Calu3 (cell line): ENCODE measurements at regions not wholly inside any gene's neighbourhood (a gene's known extent, or its start where the extent isn't known, plus 50 kb on each side); places are given as distances from the start of the nearest gene placed in this dataset.

ENCODE experiments used
- BruUV-seq: library from RNA; stranded (reverse); fragments of 400-500 nt; replicated peaks from 2 replicates; lab custom pipeline; 2021; lab: Mats Ljungman, UMichigan
- CTCF ChIA-PET: fragments of 300-600 bp; sonication (Branson Sonifier 250); formaldehyde crosslinking; loops from one replicate; lab custom pipeline; 2022; ENCODE audit warnings: antibody characterized with exemption; lab: Charles Lee
- DNase-seq: peaks from one replicate; pipeline ENCODE4 v3.0.0; 2022
- H3K27ac Mint-ChIP-seq: one replicate; pipeline ENCODE4 v1.8.0; 2022; ENCODE audit warnings: mixed read lengths; ENCODE audit not compliant: unreplicated experiment
- H3K27me3 Mint-ChIP-seq: one replicate; pipeline ENCODE4 v1.8.0; 2022; ENCODE audit warnings: mixed read lengths; ENCODE audit not compliant: unreplicated experiment
- H3K36me3 Mint-ChIP-seq: one replicate; pipeline ENCODE4 v1.8.0; 2022; ENCODE audit warnings: mild to moderate bottlenecking, moderate library complexity, mixed read lengths; ENCODE audit not compliant: insufficient read depth, unreplicated experiment
- H3K4me1 Mint-ChIP-seq: one replicate; pipeline ENCODE4 v1.8.0; 2022; ENCODE audit warnings: mild to moderate bottlenecking, low read depth, mixed read lengths; ENCODE audit not compliant: unreplicated experiment
- H3K4me3 Mint-ChIP-seq: one replicate; pipeline ENCODE4 v1.8.0; 2022; ENCODE audit warnings: mild to moderate bottlenecking, low read depth, moderate library complexity, mixed read lengths; ENCODE audit not compliant: unreplicated experiment
- H3K9me3 Mint-ChIP-seq: one replicate; pipeline ENCODE4 v1.8.0; 2022; ENCODE audit warnings: low read depth, mixed read lengths; ENCODE audit not compliant: unreplicated experiment
- intact Hi-C: fragments of 100-400 bp; cut with micrococcal nuclease; formaldehyde crosslinking; loops from one replicate; pipeline ENCODE4 v1.10.0; 2022; ENCODE audit not compliant: unreplicated experiment
- TF ChIP-seq, protein P1 (sequence below): fragments of 200-600 bp; IDR thresholded peaks from one replicate; pipeline ENCODE4 v1.8.0; 2022; ENCODE audit warnings: antibody characterized with exemption; ENCODE audit not compliant: unreplicated experiment

DNA sequence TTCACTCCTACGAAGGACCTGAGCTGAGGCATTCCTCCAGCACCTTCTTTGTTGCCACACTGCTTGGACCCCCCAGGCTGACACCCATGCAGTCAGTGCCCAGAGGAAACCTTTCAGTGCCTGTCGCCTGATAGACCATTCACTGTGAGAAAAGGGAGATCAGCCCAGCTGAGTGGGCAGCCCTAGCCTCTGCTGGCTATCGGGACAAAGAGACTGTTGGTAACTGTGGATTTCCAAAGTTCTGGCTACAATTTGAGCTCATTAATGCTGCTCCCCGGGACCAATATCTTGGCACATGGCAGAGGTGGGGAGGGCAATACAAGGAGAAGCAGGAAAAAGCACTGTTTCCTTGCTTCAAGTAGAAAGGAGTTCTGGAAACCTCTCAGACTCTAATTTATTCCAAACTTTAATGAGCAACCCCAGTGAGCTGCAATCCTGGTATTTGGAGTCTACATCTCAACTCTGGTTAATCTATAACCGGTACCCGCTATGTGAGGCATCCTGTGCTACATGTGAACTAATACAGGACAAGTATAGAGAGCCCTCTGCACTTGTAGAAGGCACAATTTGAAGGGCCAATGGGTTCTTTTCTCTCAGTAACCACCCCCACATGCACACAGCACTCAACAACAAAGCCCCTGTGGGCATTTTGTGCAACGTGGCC lies 200.7 kb upstream of the NCAM1 start:
- TF ChIP-seq, protein P1, sequence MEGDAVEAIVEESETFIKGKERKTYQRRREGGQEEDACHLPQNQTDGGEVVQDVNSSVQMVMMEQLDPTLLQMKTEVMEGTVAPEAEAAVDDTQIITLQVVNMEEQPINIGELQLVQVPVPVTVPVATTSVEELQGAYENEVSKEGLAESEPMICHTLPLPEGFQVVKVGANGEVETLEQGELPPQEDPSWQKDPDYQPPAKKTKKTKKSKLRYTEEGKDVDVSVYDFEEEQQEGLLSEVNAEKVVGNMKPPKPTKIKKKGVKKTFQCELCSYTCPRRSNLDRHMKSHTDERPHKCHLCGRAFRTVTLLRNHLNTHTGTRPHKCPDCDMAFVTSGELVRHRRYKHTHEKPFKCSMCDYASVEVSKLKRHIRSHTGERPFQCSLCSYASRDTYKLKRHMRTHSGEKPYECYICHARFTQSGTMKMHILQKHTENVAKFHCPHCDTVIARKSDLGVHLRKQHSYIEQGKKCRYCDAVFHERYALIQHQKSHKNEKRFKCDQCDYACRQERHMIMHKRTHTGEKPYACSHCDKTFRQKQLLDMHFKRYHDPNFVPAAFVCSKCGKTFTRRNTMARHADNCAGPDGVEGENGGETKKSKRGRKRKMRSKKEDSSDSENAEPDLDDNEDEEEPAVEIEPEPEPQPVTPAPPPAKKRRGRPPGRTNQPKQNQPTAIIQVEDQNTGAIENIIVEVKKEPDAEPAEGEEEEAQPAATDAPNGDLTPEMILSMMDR: no peak
- no TSS peak for BruUV-seq
- intact Hi-C loops: no loop called here
- Mint-ChIP-seq H3K27ac (no peak overlapping the region), H3K4me3 (no peak overlapping the region), H3K4me1 (peaks cover 13% of the 10 kb centered on the region), H3K27me3 (no peaks in the 10 kb centered on the region), H3K36me3 (peaks cover 3% of the 10 kb centered on the region), H3K9me3 (no peaks in the 10 kb centered on the region)
- DNase-seq: no peak
- CTCF ChIA-PET: no interaction called here

DNA sequence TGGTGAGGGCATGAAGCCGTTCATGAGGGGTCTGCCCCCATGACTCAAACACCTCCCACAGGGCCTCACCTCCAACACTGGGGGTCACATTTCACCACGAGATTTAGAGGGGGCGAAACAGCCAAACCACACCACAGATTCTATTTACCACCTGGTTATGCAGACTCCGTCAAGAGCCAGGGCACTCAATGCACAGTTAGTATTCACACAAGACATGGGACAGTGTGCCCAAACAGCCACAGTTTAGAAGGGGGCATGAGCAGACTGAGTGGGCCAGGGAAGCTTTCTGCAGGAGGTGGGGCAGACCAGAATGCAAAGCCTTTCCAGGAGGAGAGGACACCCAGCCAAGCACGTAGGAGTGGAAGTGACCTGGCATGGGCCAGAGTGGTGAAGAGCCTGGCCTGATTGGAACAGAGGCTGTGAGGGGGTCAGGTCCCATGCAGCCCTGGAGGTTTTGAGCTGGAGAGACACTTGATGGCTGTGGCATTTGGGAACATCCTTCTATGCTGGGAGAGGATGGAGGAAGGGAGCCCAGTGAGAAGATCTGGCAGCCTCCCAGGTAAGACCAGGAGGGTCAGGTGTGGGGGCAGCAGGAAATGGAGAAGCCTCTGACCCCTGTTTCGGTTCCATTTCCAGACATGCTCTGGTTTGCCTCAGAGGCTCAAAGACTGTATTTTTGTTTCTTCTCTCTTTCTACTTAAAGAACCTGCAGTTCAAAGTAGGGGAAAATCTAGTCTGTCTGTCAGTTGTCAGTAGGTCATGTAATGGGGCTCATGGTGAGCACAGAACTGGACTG lies 199.1 kb upstream of the NCAM1 start:
- no peak for DNase-seq
- intact Hi-C loops: no loop called here
- H3K4me3 Mint-ChIP-seq: no peak overlapping the region
- H3K4me1 Mint-ChIP-seq: peaks cover 10% of the 10 kb centered on the region
- no peak overlapping the region for H3K27ac Mint-ChIP-seq
- peaks cover 3% of the 10 kb centered on the region for H3K36me3 Mint-ChIP-seq
- BruUV-seq: no TSS peak
- TF ChIP-seq, protein P1: no peak
- H3K9me3 Mint-ChIP-seq: no peaks in the 10 kb centered on the region
- H3K27me3 Mint-ChIP-seq: no peaks in the 10 kb centered on the region
- CTCF ChIA-PET: no interaction called here

DNA sequence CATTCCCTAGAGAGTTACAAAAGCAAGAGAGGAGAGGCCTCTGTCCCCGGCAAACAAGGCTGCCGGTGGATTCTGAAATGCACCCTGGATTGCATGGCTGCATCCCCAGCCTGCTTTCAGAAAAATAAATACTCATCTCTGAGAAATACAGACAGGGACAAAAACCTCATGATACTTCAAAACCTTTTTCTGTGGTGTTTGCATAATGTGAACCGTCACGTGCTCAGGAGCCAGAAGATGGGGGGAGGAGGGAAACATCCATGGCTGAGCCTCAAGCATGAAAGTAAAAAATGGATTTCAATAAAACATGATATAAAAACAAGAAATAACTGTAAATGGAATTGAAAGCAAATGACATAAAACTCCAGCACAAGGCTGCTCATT lies 198.5 kb upstream of the NCAM1 start:
- peaks cover 4% of the 10 kb centered on the region for H3K4me1 Mint-ChIP-seq
- H3K27me3 Mint-ChIP-seq: no peaks in the 10 kb centered on the region
- no peak for DNase-seq
- peaks cover 3% of the 10 kb centered on the region for H3K36me3 Mint-ChIP-seq
- intact Hi-C loops: no loop called here
- no peak overlapping the region for H3K4me3 Mint-ChIP-seq
- no peaks in the 10 kb centered on the region for H3K9me3 Mint-ChIP-seq
- no TSS peak for BruUV-seq
- H3K27ac Mint-ChIP-seq: no peak overlapping the region
- CTCF ChIA-PET: no interaction called here
- TF ChIP-seq, protein P1: no peak

DNA sequence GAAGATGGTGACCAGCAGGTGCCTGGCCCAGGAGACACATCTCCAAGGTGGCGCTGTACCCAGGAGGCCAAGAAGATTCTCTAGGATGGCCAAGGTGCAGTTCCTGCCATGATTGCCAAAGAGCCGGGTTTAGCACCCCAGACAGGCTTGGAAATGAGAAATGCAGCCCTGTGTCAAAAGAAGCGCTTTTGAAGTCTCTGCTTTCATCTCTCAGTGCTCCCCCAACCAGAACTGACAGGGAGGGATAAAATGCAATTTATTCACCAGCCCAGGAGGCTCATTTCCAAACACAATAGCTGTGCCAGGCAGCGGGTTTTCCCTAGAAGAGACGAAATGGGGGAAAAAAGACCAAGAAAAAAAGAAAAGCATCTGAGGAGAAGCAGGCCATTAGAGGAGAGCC lies 195.9 kb upstream of the NCAM1 start:
- peaks cover 3% of the 10 kb centered on the region for H3K36me3 Mint-ChIP-seq
- no peaks in the 10 kb centered on the region for H3K4me1 Mint-ChIP-seq
- DNase-seq: no peak
- TF ChIP-seq, protein P1: no peak
- intact Hi-C loops: no loop called here
- no peaks in the 10 kb centered on the region for H3K27me3 Mint-ChIP-seq
- no TSS peak for BruUV-seq
- CTCF ChIA-PET: no interaction called here
- no peak overlapping the region for H3K4me3 Mint-ChIP-seq
- no peaks in the 10 kb centered on the region for H3K9me3 Mint-ChIP-seq
- H3K27ac Mint-ChIP-seq: no peak overlapping the region
